Panc1 (cell line): ENCODE measurements at regions not wholly inside any gene's neighbourhood (a gene's known extent, or its start where the extent isn't known, plus 50 kb on each side); places are given as distances from the start of the nearest gene placed in this dataset.
"Not testable (repeated sequence)": the region's sequence is repeated elsewhere in the genome, so short reads cannot be mapped to it uniquely, and the experiment has no call there.

ENCODE experiments used
- ATAC-seq: fragments of 200-7000 bp; cut with Tn5 transposase; 2 replicates; pipeline ENCODE4 v1.9.1; 2020; ENCODE audit warnings: mild to moderate bottlenecking, moderate library complexity
- BruUV-seq: library from RNA; stranded (reverse); fragments of 400-500 nt; replicated peaks from 2 replicates; lab custom pipeline; 2021; lab: Mats Ljungman, UMichigan
- CTCF ChIA-PET: fragments of 300-600 bp; sonication (Branson Sonifier 250); formaldehyde crosslinking; loops from one replicate; lab custom pipeline; 2022; ENCODE audit warnings: antibody characterized with exemption; lab: Charles Lee
- POLR2A ChIA-PET: fragments of 300-600 bp; sonication (Branson Sonifier 250); formaldehyde crosslinking; loops from one replicate; lab custom pipeline; 2022; ENCODE audit warnings: antibody characterized with exemption; lab: Charles Lee
- DNase-seq: peaks from one replicate; pipeline ENCODE4 v3.0.0-alpha.2; 2010; ENCODE audit warnings: low read depth, low spot score
- H3K27ac ChIP-seq: 2 replicates; pipeline ENCODE4 v1.5.1; 2011; ENCODE audit warnings: mild to moderate bottlenecking, low read length, inconsistent platforms
- H3K27me3 ChIP-seq: fragments of 200-500 bp; sonication (Bioruptor generic); 2 replicates; pipeline ENCODE4 v1.6.0; 2014; ENCODE audit warnings: low read length, inconsistent platforms; ENCODE audit not compliant: control insufficient read depth, insufficient read depth
- H3K36me3 ChIP-seq: fragments of 200-500 bp; sonication (Bioruptor generic); 2 replicates; pipeline ENCODE4 v1.5.1; 2014; ENCODE audit warnings: inconsistent platforms, mild to moderate bottlenecking, low read length, moderate library complexity; ENCODE audit not compliant: control insufficient read depth, insufficient read depth
- H3K4me1 ChIP-seq: 2 replicates; pipeline ENCODE4 v1.5.1; 2011; ENCODE audit warnings: inconsistent platforms, mild to moderate bottlenecking, low read length, moderate library complexity; ENCODE audit not compliant: control insufficient read depth, insufficient read depth
- H3K4me3 ChIP-seq, 2 experiments: 2 replicates each; pipeline ENCODE4 v1.5.1; 2011 to 2012; ENCODE audit warnings: low read depth in 2 of 2, low read length in 2 of 2, mild to moderate bottlenecking in 2 of 2, inconsistent platforms in 1 of 2, moderate library complexity in 1 of 2
- H3K9me3 ChIP-seq: fragments of 200-500 bp; sonication (Bioruptor generic); 2 replicates; pipeline ENCODE4 v1.5.1; 2014; ENCODE audit warnings: low read depth, mild to moderate bottlenecking, inconsistent platforms, low read length, moderate library complexity; ENCODE audit not compliant: control insufficient read depth, insufficient read depth
- POLR2AphosphoS5 ChIP-seq: IDR thresholded peaks from 2 replicates; pipeline ENCODE4 v1.6.1; 2012; ENCODE audit warnings: mild to moderate bottlenecking, low read depth, low read length, moderate library complexity
- SIN3A ChIP-seq: IDR thresholded peaks from 2 replicates; pipeline ENCODE4 v1.6.1; 2012; ENCODE audit warnings: low read depth, mild to moderate bottlenecking, low read length, moderate library complexity, borderline replicate concordance; ENCODE audit not compliant: insufficient read depth
- TCF7L2 ChIP-seq: IDR thresholded peaks from 2 replicates; pipeline ENCODE4 v1.6.1; 2011; ENCODE audit warnings: mild to moderate bottlenecking, low read depth, low read length, inconsistent platforms
- in situ Hi-C: cut with HindIII; loops from 2 replicates; pipeline ENCODE4 v1.10.0; 2016; ENCODE audit warnings: low sequenced_read_pairs, low pct_unique_long_range_greater_than_20kb
- intact Hi-C: fragments of 100-400 bp; cut with micrococcal nuclease; formaldehyde crosslinking; loops from one replicate; pipeline ENCODE4 v1.10.0; 2022; ENCODE audit not compliant: unreplicated experiment
- TF ChIP-seq, protein P1 (sequence below), 2 experiments: IDR thresholded peaks; 2 replicates each; pipeline ENCODE4 v1.6.1; 2011 to 2012; ENCODE audit warnings: low read depth in 2 of 2, control low read depth in 1 of 2, low read length in 1 of 2, mild to moderate bottlenecking in 1 of 2, moderate library complexity in 1 of 2; ENCODE audit not compliant: insufficient read depth in 1 of 2
- TF ChIP-seq, protein P2 (sequence below): fragments of 450-650 bp; IDR thresholded peaks from 2 replicates; pipeline ENCODE4 v1.5.1; 2017; ENCODE audit warnings: mild to moderate bottlenecking

DNA sequence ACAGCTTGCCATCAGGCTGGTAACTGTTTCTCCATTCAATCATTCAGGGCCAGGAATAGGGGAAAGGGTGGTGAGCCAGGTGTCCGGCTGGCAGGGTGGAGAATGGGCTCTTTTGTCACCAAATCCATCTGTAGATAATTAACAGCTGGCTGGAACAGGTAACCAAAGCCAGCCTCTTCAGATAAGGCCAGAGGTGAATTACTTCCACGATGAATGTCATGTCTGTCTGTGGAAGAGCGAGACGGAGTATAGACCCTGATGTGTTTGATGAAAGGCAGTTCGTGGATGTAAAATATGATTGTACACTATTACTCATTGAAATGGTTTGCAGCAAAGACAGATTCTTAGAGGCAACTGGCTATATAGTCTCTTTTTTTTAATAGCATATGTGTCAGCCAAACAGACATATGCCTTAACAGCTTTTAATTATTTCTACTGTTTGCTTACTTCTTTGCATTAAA, 149.8 kb downstream of the KLF6 start:
- intact Hi-C loops = no loop called here
- Histone ChIP-seq H3K9me3 (no peaks in the 10 kb centered on the region), H3K4me3 (no peak overlapping the region), H3K4me1 (no peaks in the 10 kb centered on the region), H3K27me3 (no peaks in the 10 kb centered on the region), H3K27ac (no peak overlapping the region), H3K36me3 (no peaks in the 10 kb centered on the region)
- no TSS peak for BruUV-seq
- TF ChIP-seq TCF7L2 (no peak), POLR2AphosphoS5 (no peak), SIN3A (no peak)
- TF ChIP-seq, protein P1, sequence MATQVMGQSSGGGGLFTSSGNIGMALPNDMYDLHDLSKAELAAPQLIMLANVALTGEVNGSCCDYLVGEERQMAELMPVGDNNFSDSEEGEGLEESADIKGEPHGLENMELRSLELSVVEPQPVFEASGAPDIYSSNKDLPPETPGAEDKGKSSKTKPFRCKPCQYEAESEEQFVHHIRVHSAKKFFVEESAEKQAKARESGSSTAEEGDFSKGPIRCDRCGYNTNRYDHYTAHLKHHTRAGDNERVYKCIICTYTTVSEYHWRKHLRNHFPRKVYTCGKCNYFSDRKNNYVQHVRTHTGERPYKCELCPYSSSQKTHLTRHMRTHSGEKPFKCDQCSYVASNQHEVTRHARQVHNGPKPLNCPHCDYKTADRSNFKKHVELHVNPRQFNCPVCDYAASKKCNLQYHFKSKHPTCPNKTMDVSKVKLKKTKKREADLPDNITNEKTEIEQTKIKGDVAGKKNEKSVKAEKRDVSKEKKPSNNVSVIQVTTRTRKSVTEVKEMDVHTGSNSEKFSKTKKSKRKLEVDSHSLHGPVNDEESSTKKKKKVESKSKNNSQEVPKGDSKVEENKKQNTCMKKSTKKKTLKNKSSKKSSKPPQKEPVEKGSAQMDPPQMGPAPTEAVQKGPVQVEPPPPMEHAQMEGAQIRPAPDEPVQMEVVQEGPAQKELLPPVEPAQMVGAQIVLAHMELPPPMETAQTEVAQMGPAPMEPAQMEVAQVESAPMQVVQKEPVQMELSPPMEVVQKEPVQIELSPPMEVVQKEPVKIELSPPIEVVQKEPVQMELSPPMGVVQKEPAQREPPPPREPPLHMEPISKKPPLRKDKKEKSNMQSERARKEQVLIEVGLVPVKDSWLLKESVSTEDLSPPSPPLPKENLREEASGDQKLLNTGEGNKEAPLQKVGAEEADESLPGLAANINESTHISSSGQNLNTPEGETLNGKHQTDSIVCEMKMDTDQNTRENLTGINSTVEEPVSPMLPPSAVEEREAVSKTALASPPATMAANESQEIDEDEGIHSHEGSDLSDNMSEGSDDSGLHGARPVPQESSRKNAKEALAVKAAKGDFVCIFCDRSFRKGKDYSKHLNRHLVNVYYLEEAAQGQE (IDR thresholded peaks at IDR 0.05; ENCODE audit: insufficient read depth in 1 of 2, low read depth in 2 of 2, low read length in 1 of 2) = no peak
- TF ChIP-seq, protein P2, sequence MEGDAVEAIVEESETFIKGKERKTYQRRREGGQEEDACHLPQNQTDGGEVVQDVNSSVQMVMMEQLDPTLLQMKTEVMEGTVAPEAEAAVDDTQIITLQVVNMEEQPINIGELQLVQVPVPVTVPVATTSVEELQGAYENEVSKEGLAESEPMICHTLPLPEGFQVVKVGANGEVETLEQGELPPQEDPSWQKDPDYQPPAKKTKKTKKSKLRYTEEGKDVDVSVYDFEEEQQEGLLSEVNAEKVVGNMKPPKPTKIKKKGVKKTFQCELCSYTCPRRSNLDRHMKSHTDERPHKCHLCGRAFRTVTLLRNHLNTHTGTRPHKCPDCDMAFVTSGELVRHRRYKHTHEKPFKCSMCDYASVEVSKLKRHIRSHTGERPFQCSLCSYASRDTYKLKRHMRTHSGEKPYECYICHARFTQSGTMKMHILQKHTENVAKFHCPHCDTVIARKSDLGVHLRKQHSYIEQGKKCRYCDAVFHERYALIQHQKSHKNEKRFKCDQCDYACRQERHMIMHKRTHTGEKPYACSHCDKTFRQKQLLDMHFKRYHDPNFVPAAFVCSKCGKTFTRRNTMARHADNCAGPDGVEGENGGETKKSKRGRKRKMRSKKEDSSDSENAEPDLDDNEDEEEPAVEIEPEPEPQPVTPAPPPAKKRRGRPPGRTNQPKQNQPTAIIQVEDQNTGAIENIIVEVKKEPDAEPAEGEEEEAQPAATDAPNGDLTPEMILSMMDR = no peak
- in situ Hi-C loops = no loop called here
- no peak for DNase-seq
- POLR2A ChIA-PET = no interaction called here
- CTCF ChIA-PET = interaction anchor here (0.7 kb wide), 1 partner anchor 680 kb away, joined by 8 read pairs; no protein-coding TSS in a partner anchor
- ATAC-seq = no peak

DNA sequence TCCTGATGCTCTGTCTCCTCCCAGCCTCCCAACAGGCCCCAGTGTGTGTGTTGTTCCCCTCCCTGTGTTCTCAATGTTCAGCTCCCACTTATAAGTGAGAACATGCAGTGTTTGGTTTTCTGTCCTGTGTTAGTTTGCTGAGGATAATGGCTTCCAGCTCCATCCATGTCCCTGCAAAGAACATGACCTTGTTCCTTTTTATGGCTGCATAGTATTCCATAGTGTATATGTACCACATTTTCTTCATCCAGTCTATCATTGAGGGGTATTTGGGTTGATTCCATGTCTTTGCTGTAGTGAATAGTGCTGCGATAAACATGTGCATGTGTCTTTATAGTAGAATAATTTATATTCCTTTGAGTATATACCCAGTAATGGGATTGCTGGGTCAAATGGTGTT, 150.4 kb downstream of the KLF6 start:
- BruUV-seq, in situ Hi-C loops: not testable (repeated sequence)

DNA sequence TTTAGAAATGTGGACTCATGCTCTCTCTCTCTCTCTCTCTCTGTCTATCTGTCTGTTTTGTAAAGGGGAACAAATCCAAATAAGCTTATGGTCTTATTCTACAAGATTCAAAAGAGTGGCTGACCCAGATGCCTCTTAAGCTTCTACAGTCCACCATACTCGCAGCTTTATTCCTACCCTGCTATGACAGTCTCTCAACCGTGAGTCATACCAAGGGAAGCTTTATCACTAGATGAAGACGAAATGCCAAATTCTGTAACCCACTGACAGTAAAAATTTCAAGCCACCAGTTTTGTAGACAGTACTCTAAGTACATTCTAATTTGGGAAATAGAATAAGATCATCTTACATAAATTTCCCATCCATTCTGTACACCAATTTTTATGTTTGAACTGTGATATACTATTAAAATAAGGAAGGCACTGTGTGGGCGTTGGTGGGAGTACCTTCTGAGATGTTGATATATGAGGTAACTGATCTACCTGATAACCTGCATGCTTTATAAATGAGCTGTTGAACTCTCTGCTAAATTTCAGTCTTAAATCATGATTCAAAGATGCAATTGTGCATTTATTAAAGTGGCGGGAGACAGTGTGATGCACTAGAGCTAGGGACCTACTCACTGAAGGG, 153.2 kb downstream of the KLF6 start:
- DNase-seq (no peak), ATAC-seq (no peak; the same call in 1 of the 2 replicates)
- BruUV-seq = no TSS peak
- peak overlapping the region; percentile 34; the same call in 1 of the 2 replicates for H3K27ac ChIP-seq
- CTCF ChIA-PET = interaction anchor here (0.6 kb wide), 1 partner anchor 614 kb away, joined by 3 read pairs; no protein-coding TSS in a partner anchor
- no peaks in the 10 kb centered on the region for H3K9me3 ChIP-seq
- no peak overlapping the region for H3K4me3 ChIP-seq
- TF ChIP-seq, protein P2 = no peak
- TF ChIP-seq, protein P1 (IDR thresholded peaks at IDR 0.05; ENCODE audit: insufficient read depth in 1 of 2, low read depth in 2 of 2, low read length in 1 of 2) = no peak
- TF ChIP-seq POLR2AphosphoS5 = no peak
- TF ChIP-seq SIN3A = no peak
- TF ChIP-seq TCF7L2 = no peak
- H3K27me3 ChIP-seq = no peaks in the 10 kb centered on the region
- no peaks in the 10 kb centered on the region for H3K4me1 ChIP-seq
- in situ Hi-C loops = no loop called here
- POLR2A ChIA-PET = interaction anchor here (0.6 kb wide), 1 partner anchor 8 kb away, joined by 4 read pairs; no protein-coding TSS in a partner anchor
- H3K36me3 ChIP-seq = no peaks in the 10 kb centered on the region
- intact Hi-C loops = no loop called here

More for the DNA sequence above, 150.4 kb downstream of the KLF6 start:
- H3K36me3 ChIP-seq, H3K4me3 ChIP-seq, ATAC-seq, CTCF ChIA-PET, intact Hi-C loops, H3K9me3 ChIP-seq, DNase-seq, H3K27me3 ChIP-seq, POLR2A ChIA-PET, H3K4me1 ChIP-seq, H3K27ac ChIP-seq: not testable (repeated sequence)
